RWPE1 (cell line): ENCODE measurements at regions not wholly inside any gene's neighbourhood (a gene's known extent, or its start where the extent isn't known, plus 50 kb on each side); places are given as distances from the start of the nearest gene placed in this dataset.

ENCODE experiments used
- CTCF ChIA-PET: fragments of 350-600 bp; sonication (Branson Sonifier 250); formaldehyde crosslinking; extraction: SDS; loops from one replicate; lab custom pipeline; 2021; lab: Yijun Ruan, JAX
- POLR2A ChIA-PET: fragments of 400-600 bp; formaldehyde crosslinking; extraction: SDS; loops from one replicate; lab custom pipeline; 2020; ENCODE audit warnings: antibody characterized with exemption; ENCODE audit not compliant: low non-redundant PET; lab: Yijun Ruan, JAX
- DNase-seq: peaks from one replicate; pipeline ENCODE4 v3.0.0; 2012; ENCODE audit warnings: low spot score
- H3K27ac ChIP-seq: fragments of 450-650 bp; 2 replicates; pipeline ENCODE4 v1.5.1; 2017
- TF ChIP-seq, protein P1 (sequence below): fragments of 450-650 bp; conservative IDR thresholded peaks from 2 replicates; pipeline ENCODE4 v1.5.1; 2017; ENCODE audit warnings: low read depth, mild to moderate bottlenecking

DNA sequence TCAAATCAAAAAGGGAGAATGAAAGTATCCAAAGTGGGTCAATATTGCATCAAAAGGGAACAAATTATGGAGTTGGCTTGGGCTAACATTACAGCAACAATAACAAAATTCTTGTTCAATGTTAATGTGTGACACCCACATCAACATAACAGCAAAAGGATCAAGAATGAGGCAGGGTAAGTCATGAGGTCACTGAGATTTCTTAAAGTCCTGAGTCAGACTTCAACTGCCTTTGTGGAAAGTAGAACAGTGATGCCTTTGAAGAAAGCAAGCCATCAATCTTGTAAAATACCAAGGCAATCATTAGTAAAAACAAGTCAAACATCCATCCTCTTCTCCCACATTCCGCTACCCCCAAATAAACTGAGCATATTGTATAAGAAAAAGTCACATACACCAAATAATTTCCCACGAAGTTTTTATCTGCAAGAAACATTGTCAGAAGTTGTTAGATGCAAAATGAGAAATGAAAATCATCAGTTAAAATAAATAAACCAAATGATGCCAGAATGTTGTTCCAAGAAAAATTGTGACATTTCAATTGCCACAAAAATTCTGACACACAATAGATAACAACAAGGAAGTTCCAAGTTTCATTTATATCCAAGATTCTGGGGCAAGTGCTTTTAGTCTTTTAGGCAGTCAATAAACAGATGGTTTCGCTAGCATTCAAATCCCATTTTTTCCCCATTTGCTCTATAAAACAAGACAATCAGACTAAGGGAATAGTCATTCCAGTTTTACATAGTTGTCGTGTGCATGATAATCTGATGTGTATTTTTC lies 216.1 kb upstream of the SETBP1 start:
- CTCF ChIA-PET, result no interaction called here
- POLR2A ChIA-PET, result no interaction called here
- DNase-seq, result no peak
- no peak overlapping the region for H3K27ac ChIP-seq
- TF ChIP-seq, protein P1, sequence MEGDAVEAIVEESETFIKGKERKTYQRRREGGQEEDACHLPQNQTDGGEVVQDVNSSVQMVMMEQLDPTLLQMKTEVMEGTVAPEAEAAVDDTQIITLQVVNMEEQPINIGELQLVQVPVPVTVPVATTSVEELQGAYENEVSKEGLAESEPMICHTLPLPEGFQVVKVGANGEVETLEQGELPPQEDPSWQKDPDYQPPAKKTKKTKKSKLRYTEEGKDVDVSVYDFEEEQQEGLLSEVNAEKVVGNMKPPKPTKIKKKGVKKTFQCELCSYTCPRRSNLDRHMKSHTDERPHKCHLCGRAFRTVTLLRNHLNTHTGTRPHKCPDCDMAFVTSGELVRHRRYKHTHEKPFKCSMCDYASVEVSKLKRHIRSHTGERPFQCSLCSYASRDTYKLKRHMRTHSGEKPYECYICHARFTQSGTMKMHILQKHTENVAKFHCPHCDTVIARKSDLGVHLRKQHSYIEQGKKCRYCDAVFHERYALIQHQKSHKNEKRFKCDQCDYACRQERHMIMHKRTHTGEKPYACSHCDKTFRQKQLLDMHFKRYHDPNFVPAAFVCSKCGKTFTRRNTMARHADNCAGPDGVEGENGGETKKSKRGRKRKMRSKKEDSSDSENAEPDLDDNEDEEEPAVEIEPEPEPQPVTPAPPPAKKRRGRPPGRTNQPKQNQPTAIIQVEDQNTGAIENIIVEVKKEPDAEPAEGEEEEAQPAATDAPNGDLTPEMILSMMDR, result no peak

DNA sequence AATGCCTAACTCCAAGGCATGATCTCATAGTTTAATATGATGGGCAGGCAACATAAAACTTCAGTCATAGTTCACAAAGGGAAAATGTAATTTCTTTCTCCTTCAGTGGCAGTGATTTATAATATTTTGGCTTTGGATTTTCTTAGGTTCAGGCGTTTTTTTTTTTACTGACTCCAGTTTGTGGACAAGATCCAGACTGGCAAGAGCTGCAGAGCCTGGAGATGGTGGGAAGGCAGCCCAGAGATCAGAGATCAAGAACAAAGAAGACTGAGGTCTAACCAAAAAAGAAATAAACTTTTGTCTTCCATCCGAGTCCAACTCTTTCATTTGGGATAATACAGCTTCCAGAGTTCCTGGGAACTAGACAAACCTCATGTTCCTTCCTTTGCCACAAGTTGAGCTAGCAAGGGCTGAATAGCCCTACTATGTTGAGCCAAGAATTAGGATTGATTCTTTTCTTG lies 215.3 kb upstream of the SETBP1 start:
- no peak overlapping the region for H3K27ac ChIP-seq
- ChIA-PET CTCF (no interaction called here), POLR2A (no interaction called here)
- TF ChIP-seq, protein P1, result no peak
- no peak for DNase-seq

DNA sequence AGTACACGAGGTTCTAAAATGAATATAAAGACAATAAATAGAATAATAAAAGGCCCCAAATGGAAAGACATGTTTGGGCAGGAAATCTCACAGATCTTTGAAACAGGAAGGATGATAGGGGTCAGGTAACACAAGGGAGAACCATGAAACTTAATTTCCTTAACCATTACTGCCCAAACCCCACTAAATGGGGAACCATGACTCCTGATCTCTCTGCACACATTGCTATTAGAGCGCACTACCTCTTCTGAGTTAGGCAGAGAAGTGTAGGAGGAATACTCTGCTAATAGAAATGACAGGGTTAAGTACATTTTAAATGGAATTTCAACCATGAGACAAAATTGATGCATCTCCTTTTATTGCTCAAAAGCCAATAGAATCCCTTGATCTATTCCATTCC lies 213.7 kb upstream of the SETBP1 start:
- DNase-seq, result no peak
- TF ChIP-seq, protein P1, result no peak
- CTCF ChIA-PET, result no interaction called here
- no peak overlapping the region for H3K27ac ChIP-seq
- POLR2A ChIA-PET, result no interaction called here

DNA sequence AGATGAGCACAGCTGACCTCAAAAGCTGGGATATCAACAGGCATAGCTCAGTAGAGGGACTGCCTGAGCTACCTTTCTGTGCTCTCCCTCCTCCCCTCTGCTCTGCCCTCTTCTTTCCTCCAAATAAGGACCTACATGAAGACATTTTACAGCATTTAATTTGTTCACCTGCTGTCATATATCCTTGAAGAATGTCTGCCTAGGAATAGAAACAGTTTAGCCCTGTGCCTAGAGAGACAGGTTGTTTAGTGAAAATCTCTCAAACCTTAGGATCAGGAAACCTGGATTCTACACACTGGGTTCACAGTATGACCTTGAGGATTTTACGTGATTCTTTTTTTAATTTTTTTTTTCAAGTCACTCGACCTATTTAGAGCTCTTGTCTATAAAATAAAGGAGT lies 213.0 kb upstream of the SETBP1 start:
- ChIA-PET POLR2A (no interaction called here), CTCF (interaction anchor here (0.6 kb wide), 1 partner anchor 9 kb away, joined by 3 read pairs; no protein-coding TSS in a partner anchor)
- DNase-seq, result no peak
- TF ChIP-seq, protein P1, result no peak
- no peak overlapping the region for H3K27ac ChIP-seq

DNA sequence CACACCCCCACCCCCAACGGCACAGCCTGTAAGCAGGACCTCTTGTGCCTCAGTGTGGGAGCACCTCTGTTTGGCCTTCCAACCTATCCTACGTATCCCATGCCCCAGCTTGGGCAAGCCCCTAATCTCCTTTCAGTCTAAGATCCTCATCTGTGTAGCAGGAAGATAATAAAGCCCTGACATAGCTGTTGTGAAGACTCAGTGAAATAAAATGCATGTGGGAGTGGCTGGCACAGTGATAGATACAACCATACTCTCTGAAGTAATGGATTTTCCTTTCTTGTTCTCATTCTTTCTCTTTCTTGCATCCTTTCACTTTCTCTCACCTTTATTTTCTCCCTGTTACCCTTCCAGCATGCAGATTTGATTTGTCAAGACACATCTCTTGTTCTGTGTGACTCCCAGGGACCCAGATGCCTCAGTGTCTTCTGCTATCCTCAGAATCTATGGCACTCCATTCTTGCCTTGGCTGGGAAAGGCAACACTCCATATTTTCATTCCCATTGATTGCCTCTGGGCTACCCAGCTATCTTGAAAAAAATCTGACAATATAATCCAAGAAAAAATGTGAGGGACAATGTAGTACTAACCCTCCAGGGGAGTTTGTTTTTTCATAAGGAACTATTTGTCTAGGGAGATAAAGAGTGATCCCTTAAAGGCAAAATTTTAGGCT lies 207.2 kb upstream of the SETBP1 start:
- CTCF ChIA-PET, result no interaction called here
- DNase-seq, result no peak
- no peak overlapping the region for H3K27ac ChIP-seq
- TF ChIP-seq, protein P1, result no peak
- POLR2A ChIA-PET, result no interaction called here

DNA sequence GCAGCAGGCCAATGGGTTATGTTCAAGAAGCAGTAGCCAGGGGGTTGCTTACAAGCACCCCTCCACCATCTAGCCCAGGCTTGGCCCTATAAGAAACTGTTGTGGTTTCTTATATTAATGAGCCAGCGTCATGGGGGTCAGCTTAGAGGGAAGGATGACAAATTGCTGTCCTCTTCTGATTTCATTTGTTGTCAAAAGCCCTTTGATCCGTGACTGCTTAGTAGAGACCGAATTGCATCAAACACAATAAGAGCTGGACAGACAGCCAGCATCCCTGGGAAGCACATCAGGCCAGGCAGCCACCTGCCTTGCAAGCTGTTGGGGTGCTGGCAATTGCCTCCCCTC lies 206.6 kb upstream of the SETBP1 start:
- POLR2A ChIA-PET, result no interaction called here
- TF ChIP-seq, protein P1, result no peak
- CTCF ChIA-PET, result no interaction called here
- DNase-seq, result no peak
- no peak overlapping the region for H3K27ac ChIP-seq
